HG02870 (cell line): ENCODE measurements at regions not wholly inside any gene's neighbourhood (a gene's known extent, or its start where the extent isn't known, plus 50 kb on each side); places are given as distances from the start of the nearest gene placed in this dataset.
"Not testable (repeated sequence)": the region's sequence is repeated elsewhere in the genome, so short reads cannot be mapped to it uniquely, and the experiment has no call there.

Experiments
- ATAC-seq: cut with Tn5 transposase; IDR thresholded peaks from one replicate; pipeline ENCODE4 v1.9.1; 2021; ENCODE audit warnings: mild to moderate bottlenecking, moderate library complexity; ENCODE audit not compliant: unreplicated experiment

- ATAC-seq, result no peak
Observed at GRCh38 chr13:65615506-65615905, 1614.6 kb downstream of the PCDH9 start.

- ATAC-seq, result no peak
Observed at GRCh38 chr13:65613004-65613403, 1617.1 kb downstream of the PCDH9 start.

- ATAC-seq, result no peak
Observed at GRCh38 chr13:65609350-65609749, 1620.8 kb downstream of the PCDH9 start.

GRCh38 chr13:65606622-65607021 is 1623.5 kb downstream of the PCDH9 start:
- ATAC-seq, result no peak

GRCh38 chr13:65605396-65605795 is 1624.7 kb downstream of the PCDH9 start:
- no peak for ATAC-seq

GRCh38 chr13:65603160-65603559 is 1627.0 kb downstream of the PCDH9 start:
- no peak for ATAC-seq

- no peak for ATAC-seq
Observed at GRCh38 chr13:65601855-65602254, 1628.3 kb downstream of the PCDH9 start.

GRCh38 chr13:65600702-65601101 is 1629.4 kb downstream of the PCDH9 start:
- no peak for ATAC-seq

GRCh38 chr13:65597839-65598818 is 1632.0 kb downstream of the PCDH9 start:
- ATAC-seq, result no peak

- no peak for ATAC-seq
Observed at GRCh38 chr13:65595916-65596315, 1634.2 kb downstream of the PCDH9 start.

GRCh38 chr13:65594298-65594781 is 1635.8 kb downstream of the PCDH9 start:
- ATAC-seq, result no peak

GRCh38 chr13:65593298-65593874 is 1636.8 kb downstream of the PCDH9 start:
- no peak for ATAC-seq

GRCh38 chr13:65592731-65593130 is 1637.4 kb downstream of the PCDH9 start:
- no peak for ATAC-seq

GRCh38 chr13:65585346-65585745 is 1644.8 kb downstream of the PCDH9 start:
- ATAC-seq, result no peak

- no peak for ATAC-seq
Observed at GRCh38 chr13:65584126-65584525, 1646.0 kb downstream of the PCDH9 start.

- no peak for ATAC-seq
Observed at GRCh38 chr13:65582160-65582559, 1648.0 kb downstream of the PCDH9 start.

GRCh38 chr13:65564561-65564960 is 1665.6 kb downstream of the PCDH9 start:
- not testable (repeated sequence) for ATAC-seq

- no peak for ATAC-seq
Observed at GRCh38 chr13:65562305-65562704, 1667.8 kb downstream of the PCDH9 start.

- no peak for ATAC-seq
Observed at GRCh38 chr13:65560936-65561335, 1669.2 kb downstream of the PCDH9 start.

- ATAC-seq, result no peak
Observed at GRCh38 chr13:65555962-65556361, 1674.2 kb downstream of the PCDH9 start.

- no peak for ATAC-seq
Observed at GRCh38 chr13:65553096-65553727, 1676.9 kb downstream of the PCDH9 start.

- ATAC-seq, result no peak
Observed at GRCh38 chr13:65551208-65551607, 1678.9 kb downstream of the PCDH9 start.
